ENCODE measurements at regions not wholly inside any gene's neighbourhood (a gene's known extent, or its start where the extent isn't known, plus 50 kb on each side); places are given as distances from the start of the nearest gene placed in this dataset.

DNA sequence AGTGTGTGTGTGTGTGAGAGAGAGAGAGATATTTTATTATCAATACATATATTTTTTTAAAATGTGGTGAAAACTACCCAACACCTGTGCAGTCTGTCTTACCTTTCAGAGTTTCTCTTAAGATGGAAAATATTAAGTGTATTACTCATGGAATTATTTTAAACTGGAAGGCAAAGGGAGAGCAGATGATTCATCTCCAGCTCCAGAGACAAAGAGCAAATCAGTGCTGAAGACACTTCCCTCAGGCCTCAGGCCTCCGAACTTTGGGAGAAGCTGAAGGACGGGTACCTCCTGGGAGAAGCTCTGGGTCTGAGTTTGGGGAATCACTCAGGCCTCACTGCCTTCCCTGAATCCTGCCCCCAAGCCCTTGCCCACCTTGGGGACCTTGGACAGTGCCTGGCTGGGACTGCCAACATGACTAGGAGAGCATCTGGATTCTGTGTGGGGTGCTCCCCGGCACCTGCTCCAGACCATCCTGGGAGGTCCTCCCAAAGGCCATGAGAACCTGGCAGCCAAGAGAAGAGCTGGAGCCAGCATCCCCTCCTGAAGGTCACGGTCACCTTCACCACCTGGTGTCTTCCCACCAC lies 170.4 kb upstream of the UBL3 start (continued):
- TF ChIP-seq, protein P1, sequence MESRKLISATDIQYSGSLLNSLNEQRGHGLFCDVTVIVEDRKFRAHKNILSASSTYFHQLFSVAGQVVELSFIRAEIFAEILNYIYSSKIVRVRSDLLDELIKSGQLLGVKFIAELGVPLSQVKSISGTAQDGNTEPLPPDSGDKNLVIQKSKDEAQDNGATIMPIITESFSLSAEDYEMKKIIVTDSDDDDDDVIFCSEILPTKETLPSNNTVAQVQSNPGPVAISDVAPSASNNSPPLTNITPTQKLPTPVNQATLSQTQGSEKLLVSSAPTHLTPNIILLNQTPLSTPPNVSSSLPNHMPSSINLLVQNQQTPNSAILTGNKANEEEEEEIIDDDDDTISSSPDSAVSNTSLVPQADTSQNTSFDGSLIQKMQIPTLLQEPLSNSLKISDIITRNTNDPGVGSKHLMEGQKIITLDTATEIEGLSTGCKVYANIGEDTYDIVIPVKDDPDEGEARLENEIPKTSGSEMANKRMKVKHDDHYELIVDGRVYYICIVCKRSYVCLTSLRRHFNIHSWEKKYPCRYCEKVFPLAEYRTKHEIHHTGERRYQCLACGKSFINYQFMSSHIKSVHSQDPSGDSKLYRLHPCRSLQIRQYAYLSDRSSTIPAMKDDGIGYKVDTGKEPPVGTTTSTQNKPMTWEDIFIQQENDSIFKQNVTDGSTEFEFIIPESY (IDR thresholded peaks at IDR 0.05): no peak
- TF ChIP-seq NR2F2 (IDR thresholded peaks at IDR 0.05): no peak

DNA sequence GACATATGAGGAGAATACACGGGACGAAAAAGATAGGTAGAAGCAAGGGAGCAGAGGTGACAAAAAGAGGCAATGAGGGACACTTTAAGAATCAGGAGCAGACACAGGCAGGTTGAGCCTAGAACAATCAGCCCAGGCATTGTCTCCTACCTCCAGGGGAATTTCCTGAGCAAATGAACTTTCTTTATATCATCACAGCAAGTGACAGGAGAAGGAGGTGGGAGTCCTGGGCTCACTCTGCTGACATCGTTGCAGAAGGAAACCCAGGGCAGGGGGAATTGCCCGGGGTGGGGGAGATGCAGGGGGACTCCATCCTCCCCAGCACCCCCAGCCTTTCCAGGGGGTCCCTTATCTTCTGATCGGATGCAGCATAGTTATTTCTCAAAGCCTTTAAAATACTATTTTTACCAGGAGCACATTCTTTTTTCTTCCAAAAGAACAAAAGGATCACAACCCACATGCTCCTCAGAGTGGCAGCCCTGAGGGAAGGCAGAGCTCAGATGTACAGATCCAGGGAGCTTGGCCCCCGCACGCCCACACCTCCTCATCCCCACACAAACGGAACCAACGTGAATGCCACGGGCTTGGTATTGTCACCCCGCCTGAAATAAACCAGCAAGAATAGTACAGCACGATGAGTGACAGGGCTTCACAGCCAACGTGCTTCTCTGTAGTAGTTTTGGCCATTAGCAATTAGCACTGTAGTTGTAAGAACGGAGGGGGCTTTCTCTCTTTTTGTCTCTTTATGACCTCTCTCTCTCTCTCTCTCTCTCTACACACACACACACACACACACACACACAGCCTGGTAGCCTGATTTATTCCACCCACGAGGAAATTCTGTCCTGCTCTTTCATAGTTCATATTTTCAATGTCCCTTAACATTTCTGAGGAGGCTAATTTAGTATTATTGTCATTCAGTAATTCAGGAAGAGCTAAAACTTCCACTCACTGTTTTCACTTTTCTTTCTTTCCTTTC lies 169.5 kb upstream of the UBL3 start:
- H3K9me3 ChIP-seq (ENCODE audit: control insufficient read depth in 4 of 4, low read length in 3 of 4): no peaks in the 10 kb centered on the region
- DNase-seq (ENCODE audit: low spot score): no peak
- no peak overlapping the region for H3K9ac ChIP-seq (ENCODE audit: low read depth in 1 of 2, low read length in 2 of 2)
- H3K36me3 ChIP-seq (ENCODE audit: control insufficient read depth in 4 of 4, insufficient read depth in 3 of 4, low read depth in 1 of 4, low read length in 3 of 4): no peaks in the 10 kb centered on the region
- no peak for TF ChIP-seq RAD21 (IDR thresholded peaks at IDR 0.05)
- no peak for TF ChIP-seq FOXA2 (IDR thresholded peaks at IDR 0.05)
- no peak for TF ChIP-seq EGR1 (IDR thresholded peaks at IDR 0.05; ENCODE audit: low read depth in 2 of 2)
- no peak for TF ChIP-seq HNF4G (IDR thresholded peaks at IDR 0.05)
- TF ChIP-seq, protein P2, sequence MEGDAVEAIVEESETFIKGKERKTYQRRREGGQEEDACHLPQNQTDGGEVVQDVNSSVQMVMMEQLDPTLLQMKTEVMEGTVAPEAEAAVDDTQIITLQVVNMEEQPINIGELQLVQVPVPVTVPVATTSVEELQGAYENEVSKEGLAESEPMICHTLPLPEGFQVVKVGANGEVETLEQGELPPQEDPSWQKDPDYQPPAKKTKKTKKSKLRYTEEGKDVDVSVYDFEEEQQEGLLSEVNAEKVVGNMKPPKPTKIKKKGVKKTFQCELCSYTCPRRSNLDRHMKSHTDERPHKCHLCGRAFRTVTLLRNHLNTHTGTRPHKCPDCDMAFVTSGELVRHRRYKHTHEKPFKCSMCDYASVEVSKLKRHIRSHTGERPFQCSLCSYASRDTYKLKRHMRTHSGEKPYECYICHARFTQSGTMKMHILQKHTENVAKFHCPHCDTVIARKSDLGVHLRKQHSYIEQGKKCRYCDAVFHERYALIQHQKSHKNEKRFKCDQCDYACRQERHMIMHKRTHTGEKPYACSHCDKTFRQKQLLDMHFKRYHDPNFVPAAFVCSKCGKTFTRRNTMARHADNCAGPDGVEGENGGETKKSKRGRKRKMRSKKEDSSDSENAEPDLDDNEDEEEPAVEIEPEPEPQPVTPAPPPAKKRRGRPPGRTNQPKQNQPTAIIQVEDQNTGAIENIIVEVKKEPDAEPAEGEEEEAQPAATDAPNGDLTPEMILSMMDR (IDR thresholded peaks at IDR 0.05; ENCODE audit: low read depth, low read length, missing input control): no peak
- no peak for TF ChIP-seq FOXA1 (IDR thresholded peaks at IDR 0.05)
- TF ChIP-seq NR2F2 (IDR thresholded peaks at IDR 0.05): no peak
- no peak for TF ChIP-seq YY1 (IDR thresholded peaks at IDR 0.05)
- TF ChIP-seq TAF1 (conservative IDR thresholded peaks at IDR 0.05): no peak
- TF ChIP-seq, protein P3, sequence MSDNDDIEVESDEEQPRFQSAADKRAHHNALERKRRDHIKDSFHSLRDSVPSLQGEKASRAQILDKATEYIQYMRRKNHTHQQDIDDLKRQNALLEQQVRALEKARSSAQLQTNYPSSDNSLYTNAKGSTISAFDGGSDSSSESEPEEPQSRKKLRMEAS (IDR thresholded peaks at IDR 0.05): no peak
- TF ChIP-seq, protein P4, sequence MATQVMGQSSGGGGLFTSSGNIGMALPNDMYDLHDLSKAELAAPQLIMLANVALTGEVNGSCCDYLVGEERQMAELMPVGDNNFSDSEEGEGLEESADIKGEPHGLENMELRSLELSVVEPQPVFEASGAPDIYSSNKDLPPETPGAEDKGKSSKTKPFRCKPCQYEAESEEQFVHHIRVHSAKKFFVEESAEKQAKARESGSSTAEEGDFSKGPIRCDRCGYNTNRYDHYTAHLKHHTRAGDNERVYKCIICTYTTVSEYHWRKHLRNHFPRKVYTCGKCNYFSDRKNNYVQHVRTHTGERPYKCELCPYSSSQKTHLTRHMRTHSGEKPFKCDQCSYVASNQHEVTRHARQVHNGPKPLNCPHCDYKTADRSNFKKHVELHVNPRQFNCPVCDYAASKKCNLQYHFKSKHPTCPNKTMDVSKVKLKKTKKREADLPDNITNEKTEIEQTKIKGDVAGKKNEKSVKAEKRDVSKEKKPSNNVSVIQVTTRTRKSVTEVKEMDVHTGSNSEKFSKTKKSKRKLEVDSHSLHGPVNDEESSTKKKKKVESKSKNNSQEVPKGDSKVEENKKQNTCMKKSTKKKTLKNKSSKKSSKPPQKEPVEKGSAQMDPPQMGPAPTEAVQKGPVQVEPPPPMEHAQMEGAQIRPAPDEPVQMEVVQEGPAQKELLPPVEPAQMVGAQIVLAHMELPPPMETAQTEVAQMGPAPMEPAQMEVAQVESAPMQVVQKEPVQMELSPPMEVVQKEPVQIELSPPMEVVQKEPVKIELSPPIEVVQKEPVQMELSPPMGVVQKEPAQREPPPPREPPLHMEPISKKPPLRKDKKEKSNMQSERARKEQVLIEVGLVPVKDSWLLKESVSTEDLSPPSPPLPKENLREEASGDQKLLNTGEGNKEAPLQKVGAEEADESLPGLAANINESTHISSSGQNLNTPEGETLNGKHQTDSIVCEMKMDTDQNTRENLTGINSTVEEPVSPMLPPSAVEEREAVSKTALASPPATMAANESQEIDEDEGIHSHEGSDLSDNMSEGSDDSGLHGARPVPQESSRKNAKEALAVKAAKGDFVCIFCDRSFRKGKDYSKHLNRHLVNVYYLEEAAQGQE (IDR thresholded peaks at IDR 0.05): no peak
- TF ChIP-seq HNF4A (conservative IDR thresholded peaks at IDR 0.05): no peak
- TF ChIP-seq, protein P5, sequence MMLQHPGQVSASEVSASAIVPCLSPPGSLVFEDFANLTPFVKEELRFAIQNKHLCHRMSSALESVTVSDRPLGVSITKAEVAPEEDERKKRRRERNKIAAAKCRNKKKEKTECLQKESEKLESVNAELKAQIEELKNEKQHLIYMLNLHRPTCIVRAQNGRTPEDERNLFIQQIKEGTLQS (IDR thresholded peaks at IDR 0.05): no peak
- TF ChIP-seq GABPA (IDR thresholded peaks at IDR 0.05 in 1 of 2, conservative IDR thresholded peaks at IDR 0.05 in 1 of 2): no peak
- TF ChIP-seq SP1 (IDR thresholded peaks at IDR 0.05): no peak
- H3K4me3 ChIP-seq (ENCODE audit: low read depth in 1 of 3, low read length in 3 of 3): no peak overlapping the region
- whole genome bisulfite sequencing: 61% methylated on average over 15 of the region's 15 CpGs
- H3K27ac ChIP-seq (ENCODE audit: low read depth in 1 of 2, low read length in 2 of 2): no peak overlapping the region
- no peaks in the 10 kb centered on the region for H3K4me1 ChIP-seq (ENCODE audit: control insufficient read depth in 4 of 4, insufficient read depth in 4 of 4, low read length in 3 of 4)
- H3K27me3 ChIP-seq (ENCODE audit: control insufficient read depth in 4 of 4, insufficient read depth in 4 of 4, low read length in 3 of 4): peaks cover 0 to 2% (median 0%) of the 10 kb centered on the region in 4 donors

All from liver (tissue), 8 donors.